GM23338 (cell line): ENCODE measurements at regions not wholly inside any gene's neighbourhood (a gene's known extent, or its start where the extent isn't known, plus 50 kb on each side); places are given as distances from the start of the nearest gene placed in this dataset.

Experiments
- ATAC-seq: fragments of 200-7000 bp; cut with Tn5 transposase; 3 replicates; pipeline ENCODE4 v1.9.1; 2020
- DNase-seq: peaks from one replicate; pipeline ENCODE4 v3.0.0-alpha.2; 2015; ENCODE audit warnings: low spot score
- H2AFZ ChIP-seq: fragments of 200-600 bp; sonication (generic); 2 replicates; pipeline ENCODE4 v1.8.0; 2016; ENCODE audit warnings: antibody characterized with exemption, mild to moderate bottlenecking, moderate library complexity
- H3F3A ChIP-seq: fragments of 200-600 bp; sonication (generic); replicated peaks from 2 replicates; pipeline ENCODE4 v1.8.0; 2017; ENCODE audit warnings: antibody characterized with exemption, mixed run types, low read depth
- H3K27ac ChIP-seq: fragments of 200-600 bp; sonication (generic); 2 replicates; pipeline ENCODE4 v1.6.1; 2016; ENCODE audit warnings: low read depth
- H3K27me3 ChIP-seq: fragments of 200-600 bp; sonication (generic); 2 replicates; pipeline ENCODE4 v1.8.0; 2016; ENCODE audit warnings: mild to moderate bottlenecking, mixed run types, moderate library complexity; ENCODE audit not compliant: insufficient read depth
- H3K36me3 ChIP-seq: fragments of 200-600 bp; sonication (generic); 2 replicates; pipeline ENCODE4 v1.8.0; 2016; ENCODE audit warnings: mild to moderate bottlenecking; ENCODE audit not compliant: insufficient read depth
- H3K4me1 ChIP-seq: fragments of 200-600 bp; sonication (generic); 2 replicates; pipeline ENCODE4 v1.8.0; 2016; ENCODE audit warnings: mild to moderate bottlenecking, moderate library complexity; ENCODE audit not compliant: insufficient read depth
- H3K4me2 ChIP-seq: fragments of 200-600 bp; sonication (generic); 2 replicates; pipeline ENCODE4 v1.7.1; 2017; ENCODE audit warnings: mixed run types
- H3K4me3 ChIP-seq: fragments of 200-600 bp; sonication (generic); 2 replicates; pipeline ENCODE4 v1.6.1; 2016; ENCODE audit warnings: mixed run types
- H3K79me2 ChIP-seq: fragments of 200-600 bp; sonication (generic); replicated peaks from 2 replicates; pipeline ENCODE4 v1.8.0; 2017; ENCODE audit warnings: mild to moderate bottlenecking; ENCODE audit not compliant: insufficient read depth
- H3K9me2 ChIP-seq: fragments of 200-600 bp; sonication (generic); 2 replicates; pipeline ENCODE4 v1.8.0; 2017; ENCODE audit not compliant: insufficient read depth
- H4K20me1 ChIP-seq: fragments of 200-600 bp; sonication (generic); replicated peaks from 2 replicates; pipeline ENCODE4 v1.8.0; 2017; ENCODE audit warnings: mild to moderate bottlenecking; ENCODE audit not compliant: insufficient read depth
- H3K27ac Mint-ChIP-seq: 2 replicates; pipeline ENCODE4 v1.8.0; 2020; ENCODE audit warnings: inconsistent platforms, mild to moderate bottlenecking, moderate library complexity, mixed read lengths
- H3K27me3 Mint-ChIP-seq: 3 replicates; pipeline ENCODE4 v1.8.0; 2022; ENCODE audit warnings: low read depth, mild to moderate bottlenecking, moderate library complexity, mixed read lengths, inconsistent platforms; ENCODE audit not compliant: insufficient read depth, poor library complexity
- H3K36me3 Mint-ChIP-seq: 3 replicates; pipeline ENCODE4 v1.8.0; 2021; ENCODE audit warnings: low read depth, mild to moderate bottlenecking, inconsistent platforms, moderate library complexity, mixed read lengths
- H3K4me1 Mint-ChIP-seq: 3 replicates; pipeline ENCODE4 v1.8.0; 2020; ENCODE audit warnings: mild to moderate bottlenecking, inconsistent platforms, mixed read lengths
- H3K4me3 Mint-ChIP-seq: 3 replicates; pipeline ENCODE4 v1.8.0; 2021; ENCODE audit warnings: moderate library complexity, mild to moderate bottlenecking, inconsistent platforms, mixed read lengths
- H3K9me3 Mint-ChIP-seq: 3 replicates; pipeline ENCODE4 v1.8.0; 2020; ENCODE audit warnings: moderate library complexity, mild to moderate bottlenecking, inconsistent platforms, mixed read lengths
- CREB1 ChIP-seq: fragments of 250-450 bp; sonication (Bioruptor Pico); IDR thresholded peaks from 2 replicates; pipeline ENCODE4 v1.5.0; 2020; ENCODE audit warnings: low read depth, mild to moderate bottlenecking, moderate library complexity
- CTCF ChIP-seq, 2 experiments: fragments of 200-600 bp in 1 of 2; sonication (generic) in 1 of 2; conservative IDR thresholded peaks; 2 replicates each; pipeline versions ENCODE4 v1.5.1 to v1.6.1; 2016 to 2017; ENCODE audit warnings: antibody characterized with exemption in 2 of 2, low read depth in 2 of 2, mild to moderate bottlenecking in 2 of 2, moderate library complexity in 1 of 2
- ETS1 ChIP-seq: IDR thresholded peaks from 2 replicates; pipeline ENCODE4 v1.6.1; 2016; ENCODE audit warnings: antibody characterized with exemption
- EZH2 ChIP-seq: fragments of 200-600 bp; sonication (generic); IDR thresholded peaks from one replicate; pipeline ENCODE4 v1.8.0; 2017; ENCODE audit warnings: antibody characterized with exemption, mild to moderate bottlenecking, low read depth; ENCODE audit not compliant: unreplicated experiment
- EZH2phosphoT487 ChIP-seq: fragments of 200-600 bp; sonication (generic); IDR thresholded peaks from one replicate; pipeline ENCODE4 v1.8.1; 2018; ENCODE audit warnings: antibody characterized with exemption; ENCODE audit not compliant: unreplicated experiment
- JUNB ChIP-seq: IDR thresholded peaks from one replicate; pipeline ENCODE4 v1.6.1; 2016; ENCODE audit warnings: antibody characterized with exemption; ENCODE audit not compliant: unreplicated experiment
- NANOG ChIP-seq: IDR thresholded peaks from 2 replicates; pipeline ENCODE4 v1.6.1; 2016; ENCODE audit warnings: antibody characterized with exemption, borderline replicate concordance
- POLR2AphosphoS5 ChIP-seq: IDR thresholded peaks from 2 replicates; pipeline ENCODE4 v1.6.1; 2016; ENCODE audit warnings: antibody characterized with exemption, low read depth
- STAT1 ChIP-seq: IDR thresholded peaks from one replicate; pipeline ENCODE4 v1.6.1; 2016; ENCODE audit warnings: antibody characterized with exemption; ENCODE audit not compliant: unreplicated experiment
- ZNF114 ChIP-seq: fragments of 250-450 bp; sonication (Bioruptor Pico); IDR thresholded peaks from 2 replicates; pipeline ENCODE4 v1.5.0; 2020; ENCODE audit warnings: mild to moderate bottlenecking, moderate library complexity
- ZNF331 ChIP-seq: fragments of 250-450 bp; sonication (Bioruptor Pico); IDR thresholded peaks from 2 replicates; pipeline ENCODE4 v1.5.0; 2020; ENCODE audit warnings: low read depth, mild to moderate bottlenecking, moderate library complexity
- ZNF462 ChIP-seq: fragments of 250-450 bp; sonication (Bioruptor Pico); IDR thresholded peaks from 2 replicates; pipeline ENCODE4 v1.5.0; 2020; ENCODE audit warnings: mild to moderate bottlenecking, moderate library complexity

- H3K9me2 ChIP-seq: peaks cover 7% of the 10 kb centered on the region
- Mint-ChIP-seq H3K27ac (no peak overlapping the region), H3K4me1 (no peaks in the 10 kb centered on the region), H3K9me3 (no peaks in the 10 kb centered on the region), H3K4me3 (no peak overlapping the region), H3K36me3 (no peaks in the 10 kb centered on the region), H3K27me3 (peaks cover 2% of the 10 kb centered on the region)
- no peaks in the 10 kb centered on the region for H3K4me1 ChIP-seq
- H3K4me3 ChIP-seq: no peak overlapping the region
- H3K4me2 ChIP-seq: no peak overlapping the region
- no peaks in the 10 kb centered on the region for H3K79me2 ChIP-seq
- ATAC-seq: no peak
- no peak for DNase-seq
- no peaks in the 10 kb centered on the region for H3K27me3 ChIP-seq
- H3F3A ChIP-seq: no peaks in the 10 kb centered on the region
- no peak for TF ChIP-seq NANOG
- no peak for TF ChIP-seq ZNF114 (CRISPR knock-in tag)
- no peak overlapping the region for H3K27ac ChIP-seq
- H3K36me3 ChIP-seq: no peaks in the 10 kb centered on the region
- H2AFZ ChIP-seq: no peak overlapping the region
- H4K20me1 ChIP-seq: no peaks in the 10 kb centered on the region
Measured at GRCh38 chr6:146975093-146975492, 229.1 kb upstream of the STXBP5 start.

- no peaks in the 10 kb centered on the region for H3K27me3 ChIP-seq
- no peak overlapping the region for H3K4me3 ChIP-seq
- no peaks in the 10 kb centered on the region for H3F3A ChIP-seq
- H3K36me3 ChIP-seq: no peaks in the 10 kb centered on the region
- no peaks in the 10 kb centered on the region for H3K79me2 ChIP-seq
- Mint-ChIP-seq H3K4me3 (no peak overlapping the region), H3K27ac (no peak overlapping the region), H3K27me3 (peaks cover 3% of the 10 kb centered on the region), H3K36me3 (no peaks in the 10 kb centered on the region), H3K4me1 (0 out of 3 replicates have a peak, but pooled peaks cover 3% of the 10 kb centered on the region), H3K9me3 (no peaks in the 10 kb centered on the region)
- peaks cover 2% of the 10 kb centered on the region; the same call in 1 of the 2 replicates for H3K9me2 ChIP-seq
- H3K27ac ChIP-seq: no peak overlapping the region
- H2AFZ ChIP-seq: no peak overlapping the region
- DNase-seq: no peak
- no peak overlapping the region for H3K4me2 ChIP-seq
- no peak for ATAC-seq
- no peaks in the 10 kb centered on the region for H3K4me1 ChIP-seq
- no peaks in the 10 kb centered on the region for H4K20me1 ChIP-seq
- TF ChIP-seq POLR2AphosphoS5 (no peak), ZNF331 (CRISPR knock-in tag) (no peak), STAT1 (no peak), EZH2phosphoT487 (no peak), ZNF114 (CRISPR knock-in tag) (no peak), ZNF462 (CRISPR knock-in tag) (no peak), JUNB (no peak), EZH2 (no peak), ETS1 (no peak), CTCF (conservative IDR thresholded peaks at IDR 0.05; ENCODE audit: low read depth in 2 of 2) (no peak), CREB1 (no peak), NANOG (no peak)
Measured at GRCh38 chr6:146980900-146981329, 223.3 kb upstream of the STXBP5 start.
